Liver (tissue), 8 donors: ENCODE measurements at regions not wholly inside any gene's neighbourhood (a gene's known extent, or its start where the extent isn't known, plus 50 kb on each side); places are given as distances from the start of the nearest gene placed in this dataset.

Source experiments
- DNase-seq: peaks from one replicate; pipeline ENCODE4 v3.0.0-alpha.2; 2017; ENCODE audit warnings: low spot score
- H3K27ac ChIP-seq, 2 donors: one replicate each; pipeline ENCODE4 v1.7.0; 2013; ENCODE audit warnings: inconsistent platforms in 2 of 2, low read length in 2 of 2, control low read depth in 1 of 2, low read depth in 1 of 2, mild to moderate bottlenecking in 1 of 2
- H3K27me3 ChIP-seq, 4 donors: one replicate each; pipeline versions ENCODE4 v1.6.1 to v1.7.0; 2013; ENCODE audit warnings: low read length in 3 of 4, inconsistent platforms in 1 of 4, mild to moderate bottlenecking in 1 of 4, moderate library complexity in 1 of 4; ENCODE audit not compliant: control insufficient read depth in 4 of 4, insufficient read depth in 4 of 4
- H3K36me3 ChIP-seq, 4 donors: one replicate each; pipeline versions ENCODE4 v1.6.1 to v1.7.0; 2013; ENCODE audit warnings: low read length in 3 of 4, mild to moderate bottlenecking in 3 of 4, low read depth in 1 of 4, moderate library complexity in 1 of 4; ENCODE audit not compliant: control insufficient read depth in 4 of 4, insufficient read depth in 3 of 4
- H3K4me1 ChIP-seq, 4 donors: one replicate each; pipeline versions ENCODE4 v1.6.1 to v1.7.0; 2013; ENCODE audit warnings: low read length in 3 of 4, mild to moderate bottlenecking in 3 of 4, moderate library complexity in 1 of 4; ENCODE audit not compliant: control insufficient read depth in 4 of 4, insufficient read depth in 4 of 4
- H3K4me3 ChIP-seq, 3 donors: one replicate each; pipeline versions ENCODE4 v1.6.1 to v1.7.0; 2013; ENCODE audit warnings: low read length in 3 of 3, control low read depth in 1 of 3, low read depth in 1 of 3, mild to moderate bottlenecking in 1 of 3
- H3K9ac ChIP-seq, 2 donors: one replicate each; pipeline ENCODE4 v1.7.0; 2013; ENCODE audit warnings: low read length in 2 of 2, mild to moderate bottlenecking in 2 of 2, moderate library complexity in 2 of 2, control low read depth in 1 of 2, low read depth in 1 of 2
- H3K9me3 ChIP-seq, 4 donors: one replicate each; pipeline versions ENCODE4 v1.6.1 to v1.7.0; 2013; ENCODE audit warnings: low read length in 3 of 4; ENCODE audit not compliant: control insufficient read depth in 4 of 4
- FOXA1 ChIP-seq: IDR thresholded peaks from 2 replicates; pipeline ENCODE4 v1.6.1; 2016; ENCODE audit warnings: antibody characterized with exemption
- FOXA2 ChIP-seq: IDR thresholded peaks from 2 replicates; pipeline ENCODE4 v1.6.1; 2016; ENCODE audit warnings: antibody characterized with exemption
- GABPA ChIP-seq, 2 donors: IDR thresholded peaks in 1 of 2; conservative IDR thresholded peaks in 1 of 2; 2 replicates each; pipeline ENCODE4 v1.6.1; 2016; ENCODE audit warnings: antibody characterized with exemption in 2 of 2, mild to moderate bottlenecking in 1 of 2, moderate library complexity in 1 of 2
- HNF4A ChIP-seq, 2 donors: conservative IDR thresholded peaks; 2 replicates each; pipeline ENCODE4 v1.6.1; 2016; ENCODE audit warnings: antibody characterized with exemption in 2 of 2, mild to moderate bottlenecking in 2 of 2
- MAX ChIP-seq: IDR thresholded peaks from 2 replicates; pipeline ENCODE4 v1.6.1; 2016; ENCODE audit warnings: antibody characterized with exemption
- NR2F2 ChIP-seq: IDR thresholded peaks from 2 replicates; pipeline ENCODE4 v1.6.1; 2016; ENCODE audit warnings: antibody characterized with exemption
- RAD21 ChIP-seq, 2 donors: IDR thresholded peaks; 2 replicates each; pipeline ENCODE4 v1.6.1; 2016; ENCODE audit warnings: antibody characterized with exemption in 2 of 2, mild to moderate bottlenecking in 2 of 2
- REST ChIP-seq: IDR thresholded peaks from 2 replicates; pipeline ENCODE4 v1.6.1; 2016; ENCODE audit warnings: antibody characterized with exemption, mild to moderate bottlenecking
- RXRA ChIP-seq, 2 donors: IDR thresholded peaks; 2 replicates each; pipeline ENCODE4 v1.6.1; 2017 to 2018; ENCODE audit warnings: antibody characterized with exemption in 2 of 2, mild to moderate bottlenecking in 1 of 2
- SP1 ChIP-seq: IDR thresholded peaks from 2 replicates; pipeline ENCODE4 v1.6.1; 2018; ENCODE audit warnings: antibody characterized with exemption, mild to moderate bottlenecking
- TAF1 ChIP-seq: conservative IDR thresholded peaks from 2 replicates; pipeline ENCODE4 v1.6.1; 2016; ENCODE audit warnings: antibody characterized with exemption, mild to moderate bottlenecking
- YY1 ChIP-seq: IDR thresholded peaks from 2 replicates; pipeline ENCODE4 v1.6.1; 2016; ENCODE audit warnings: antibody characterized with exemption, mild to moderate bottlenecking
- WGBS: extraction: QIAGEN DNeasy Blood & Tissue Kit; methylation state at CpG from one replicate; pipeline ENCODE4 v1.1.7; 2013; 5-methylcytosine and 5-hydroxymethylcytosine counted together
- TF ChIP-seq, protein P1 (sequence below): IDR thresholded peaks from 2 replicates; pipeline ENCODE4 v1.6.1; 2016; ENCODE audit warnings: antibody characterized with exemption
- TF ChIP-seq, protein P2 (sequence below): fragments of 150-350 bp; IDR thresholded peaks from 2 replicates; pipeline ENCODE4 v1.5.1; 2017; ENCODE audit warnings: improper control_type of control experiment, low read depth, low read length; ENCODE audit not compliant: missing input control
- TF ChIP-seq, protein P3 (sequence below): IDR thresholded peaks from 2 replicates; pipeline ENCODE4 v1.6.1; 2016; ENCODE audit warnings: antibody characterized with exemption
- donor health status: healthy.
- donor health status: healthy.
- donor health status: healthy.
- donor health status: healthy.
- donor health status: healthy.

- TF ChIP-seq, protein P1, sequence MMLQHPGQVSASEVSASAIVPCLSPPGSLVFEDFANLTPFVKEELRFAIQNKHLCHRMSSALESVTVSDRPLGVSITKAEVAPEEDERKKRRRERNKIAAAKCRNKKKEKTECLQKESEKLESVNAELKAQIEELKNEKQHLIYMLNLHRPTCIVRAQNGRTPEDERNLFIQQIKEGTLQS = no peak
- TF ChIP-seq NR2F2 = no peak
- no peak for TF ChIP-seq YY1
- TF ChIP-seq, protein P2, sequence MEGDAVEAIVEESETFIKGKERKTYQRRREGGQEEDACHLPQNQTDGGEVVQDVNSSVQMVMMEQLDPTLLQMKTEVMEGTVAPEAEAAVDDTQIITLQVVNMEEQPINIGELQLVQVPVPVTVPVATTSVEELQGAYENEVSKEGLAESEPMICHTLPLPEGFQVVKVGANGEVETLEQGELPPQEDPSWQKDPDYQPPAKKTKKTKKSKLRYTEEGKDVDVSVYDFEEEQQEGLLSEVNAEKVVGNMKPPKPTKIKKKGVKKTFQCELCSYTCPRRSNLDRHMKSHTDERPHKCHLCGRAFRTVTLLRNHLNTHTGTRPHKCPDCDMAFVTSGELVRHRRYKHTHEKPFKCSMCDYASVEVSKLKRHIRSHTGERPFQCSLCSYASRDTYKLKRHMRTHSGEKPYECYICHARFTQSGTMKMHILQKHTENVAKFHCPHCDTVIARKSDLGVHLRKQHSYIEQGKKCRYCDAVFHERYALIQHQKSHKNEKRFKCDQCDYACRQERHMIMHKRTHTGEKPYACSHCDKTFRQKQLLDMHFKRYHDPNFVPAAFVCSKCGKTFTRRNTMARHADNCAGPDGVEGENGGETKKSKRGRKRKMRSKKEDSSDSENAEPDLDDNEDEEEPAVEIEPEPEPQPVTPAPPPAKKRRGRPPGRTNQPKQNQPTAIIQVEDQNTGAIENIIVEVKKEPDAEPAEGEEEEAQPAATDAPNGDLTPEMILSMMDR = no peak
- no peak for TF ChIP-seq FOXA1
- no peak for TF ChIP-seq RXRA (IDR thresholded peaks at IDR 0.05)
- TF ChIP-seq TAF1 = no peak
- no peak for TF ChIP-seq FOXA2
- TF ChIP-seq GABPA (IDR thresholded peaks at IDR 0.05 in 1 of 2, conservative IDR thresholded peaks at IDR 0.05 in 1 of 2) = no peak
- H3K9me3 ChIP-seq = no peaks in the 10 kb centered on the region
- DNase-seq = no peak
These were observed 168.5 kb upstream of the CXCR4 start for GRCh38 chr2:136286423-136286822.

DNA sequence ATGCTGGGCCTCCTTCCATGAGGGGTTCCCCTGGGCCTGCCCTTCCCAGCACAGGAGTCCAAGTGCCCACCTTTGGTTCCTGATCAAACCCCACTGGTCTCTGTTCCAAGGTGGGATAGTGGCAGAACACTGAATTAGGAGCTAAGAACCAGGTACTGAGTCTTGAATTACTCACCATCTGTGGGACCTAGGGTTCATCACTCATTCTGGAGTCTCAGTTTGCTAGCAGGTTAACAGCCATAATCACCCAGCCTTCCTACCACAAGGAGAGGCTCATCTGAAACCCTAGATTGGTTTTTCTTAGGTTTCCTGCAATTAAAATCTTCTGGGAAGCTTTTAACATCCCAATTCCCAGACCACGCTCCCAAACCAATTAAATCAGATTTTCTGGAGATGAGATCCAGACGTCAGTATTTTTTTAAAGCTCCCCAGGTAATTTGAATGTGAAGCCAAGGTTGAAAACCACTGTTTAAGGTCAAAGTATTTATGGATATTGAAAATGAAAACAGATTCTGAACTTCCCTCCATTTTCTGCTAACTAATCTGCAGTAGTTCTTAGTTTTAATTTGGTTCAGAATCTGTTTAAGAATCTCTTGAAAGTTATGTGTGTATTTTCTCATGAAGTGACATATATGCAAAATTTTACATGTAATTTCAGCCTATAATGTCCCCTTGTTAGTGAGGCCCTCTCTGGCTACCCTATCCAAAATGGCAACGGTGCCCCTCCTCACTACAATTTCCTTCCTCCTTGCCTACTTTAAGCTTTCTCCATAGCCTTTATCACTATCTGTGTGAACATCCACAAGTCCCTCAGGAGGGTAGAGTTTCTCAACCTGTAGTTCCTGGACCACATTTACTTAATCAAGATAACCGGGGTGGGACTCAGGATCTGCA, 166.5 kb upstream of the CXCR4 start:
- WGBS = 69% methylated on average over 4 of the region's 4 CpGs
- TF ChIP-seq YY1 (no peak), RAD21 (IDR thresholded peaks at IDR 0.05) (no peak), RXRA (IDR thresholded peaks at IDR 0.05) (no peak), SP1 (no peak), HNF4A (conservative IDR thresholded peaks at IDR 0.05) (no peak), GABPA (IDR thresholded peaks at IDR 0.05 in 1 of 2, conservative IDR thresholded peaks at IDR 0.05 in 1 of 2) (no peak), REST (no peak), MAX (no peak)
- TF ChIP-seq, protein P3, sequence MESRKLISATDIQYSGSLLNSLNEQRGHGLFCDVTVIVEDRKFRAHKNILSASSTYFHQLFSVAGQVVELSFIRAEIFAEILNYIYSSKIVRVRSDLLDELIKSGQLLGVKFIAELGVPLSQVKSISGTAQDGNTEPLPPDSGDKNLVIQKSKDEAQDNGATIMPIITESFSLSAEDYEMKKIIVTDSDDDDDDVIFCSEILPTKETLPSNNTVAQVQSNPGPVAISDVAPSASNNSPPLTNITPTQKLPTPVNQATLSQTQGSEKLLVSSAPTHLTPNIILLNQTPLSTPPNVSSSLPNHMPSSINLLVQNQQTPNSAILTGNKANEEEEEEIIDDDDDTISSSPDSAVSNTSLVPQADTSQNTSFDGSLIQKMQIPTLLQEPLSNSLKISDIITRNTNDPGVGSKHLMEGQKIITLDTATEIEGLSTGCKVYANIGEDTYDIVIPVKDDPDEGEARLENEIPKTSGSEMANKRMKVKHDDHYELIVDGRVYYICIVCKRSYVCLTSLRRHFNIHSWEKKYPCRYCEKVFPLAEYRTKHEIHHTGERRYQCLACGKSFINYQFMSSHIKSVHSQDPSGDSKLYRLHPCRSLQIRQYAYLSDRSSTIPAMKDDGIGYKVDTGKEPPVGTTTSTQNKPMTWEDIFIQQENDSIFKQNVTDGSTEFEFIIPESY = no peak
- TF ChIP-seq, protein P1 = no peak

More at GRCh38 chr2:136286423-136286822, 168.5 kb upstream of the CXCR4 start:
- no peak overlapping the region for H3K27ac ChIP-seq
- no peaks in the 10 kb centered on the region for H3K4me1 ChIP-seq
- no peak overlapping the region for H3K4me3 ChIP-seq
- no peak overlapping the region for H3K9ac ChIP-seq
- WGBS = 68% methylated on average over 3 of the region's 3 CpGs
- no peaks in the 10 kb centered on the region for H3K36me3 ChIP-seq
- H3K27me3 ChIP-seq = peaks cover 0 to 3% (median 0%) of the 10 kb centered on the region in 4 donors

More for the DNA sequence above, 166.5 kb upstream of the CXCR4 start:
- DNase-seq = no peak
- Histone ChIP-seq H3K27ac (no peak overlapping the region), H3K4me3 (no peak overlapping the region), H3K9me3 (no peaks in the 10 kb centered on the region), H3K36me3 (no peaks in the 10 kb centered on the region), H3K27me3 (peaks cover 0 to 3% (median 0%) of the 10 kb centered on the region in 4 donors), H3K9ac (no peak overlapping the region), H3K4me1 (no peaks in the 10 kb centered on the region)
